ENCODE measurements at regions not wholly inside any gene's neighbourhood (a gene's known extent, or its start where the extent isn't known, plus 50 kb on each side); places are given as distances from the start of the nearest gene placed in this dataset.

DNA sequence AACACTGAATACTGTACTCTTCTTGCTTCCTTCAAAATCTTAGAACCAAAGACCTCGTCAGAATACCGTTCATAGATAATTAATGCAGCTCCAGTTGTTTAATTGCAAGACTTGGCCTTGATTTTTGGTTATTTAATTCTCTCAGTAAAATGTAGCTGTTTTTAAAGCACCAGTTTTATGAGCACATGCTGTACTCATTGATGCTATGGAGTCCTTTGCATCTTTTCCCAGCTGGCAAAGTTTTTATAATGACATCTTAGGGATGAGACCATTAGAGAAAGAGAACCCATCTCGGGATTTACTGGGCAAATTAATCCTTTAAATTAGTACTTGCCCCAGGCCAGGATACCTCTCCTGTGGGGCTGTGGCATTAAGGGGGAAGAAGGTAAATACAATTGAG lies 199.3 kb downstream of the MEMO1 start:
- no peaks in the 10 kb centered on the region for H3K4me1 ChIP-seq (ENCODE audit: insufficient read depth, low read length)
- H3K23me2 ChIP-seq (ENCODE audit: insufficient read length, low read depth, low read length, poor library complexity, severe bottlenecking) = no peaks in the 10 kb centered on the region
- no peak overlapping the region for H3K4ac ChIP-seq (ENCODE audit: low read depth, low read length)
- H3K27ac ChIP-seq (ENCODE audit: insufficient read length, low read depth, low read length) = no peak overlapping the region
- TF ChIP-seq, protein P1, sequence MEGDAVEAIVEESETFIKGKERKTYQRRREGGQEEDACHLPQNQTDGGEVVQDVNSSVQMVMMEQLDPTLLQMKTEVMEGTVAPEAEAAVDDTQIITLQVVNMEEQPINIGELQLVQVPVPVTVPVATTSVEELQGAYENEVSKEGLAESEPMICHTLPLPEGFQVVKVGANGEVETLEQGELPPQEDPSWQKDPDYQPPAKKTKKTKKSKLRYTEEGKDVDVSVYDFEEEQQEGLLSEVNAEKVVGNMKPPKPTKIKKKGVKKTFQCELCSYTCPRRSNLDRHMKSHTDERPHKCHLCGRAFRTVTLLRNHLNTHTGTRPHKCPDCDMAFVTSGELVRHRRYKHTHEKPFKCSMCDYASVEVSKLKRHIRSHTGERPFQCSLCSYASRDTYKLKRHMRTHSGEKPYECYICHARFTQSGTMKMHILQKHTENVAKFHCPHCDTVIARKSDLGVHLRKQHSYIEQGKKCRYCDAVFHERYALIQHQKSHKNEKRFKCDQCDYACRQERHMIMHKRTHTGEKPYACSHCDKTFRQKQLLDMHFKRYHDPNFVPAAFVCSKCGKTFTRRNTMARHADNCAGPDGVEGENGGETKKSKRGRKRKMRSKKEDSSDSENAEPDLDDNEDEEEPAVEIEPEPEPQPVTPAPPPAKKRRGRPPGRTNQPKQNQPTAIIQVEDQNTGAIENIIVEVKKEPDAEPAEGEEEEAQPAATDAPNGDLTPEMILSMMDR (conservative IDR thresholded peaks at IDR 0.05) = no peak
- H3K79me2 ChIP-seq (ENCODE audit: insufficient read depth, low read length) = no peaks in the 10 kb centered on the region
- no peak overlapping the region for H3K23ac ChIP-seq (ENCODE audit: insufficient read length, low read depth, low read length)
- no peaks in the 10 kb centered on the region for H3K9me3 ChIP-seq (ENCODE audit: control insufficient read depth, low read depth, low read length)
- no peak overlapping the region for H2AK5ac ChIP-seq (ENCODE audit: insufficient read length, low read length)
- H2BK120ac ChIP-seq (ENCODE audit: low read depth, low read length, poor library complexity, severe bottlenecking) = no peak overlapping the region
- no peaks in the 10 kb centered on the region for H3K36me3 Mint-ChIP-seq (ENCODE audit: insufficient read depth in 1 of 3, low read depth in 3 of 3)
- H3K27ac Mint-ChIP-seq = no peak overlapping the region
- H3K18ac ChIP-seq (ENCODE audit: insufficient read length, low read depth, low read length) = no peak overlapping the region
- H3K79me1 ChIP-seq (ENCODE audit: insufficient read depth, low read depth, low read length, poor library complexity, severe bottlenecking) = no peaks in the 10 kb centered on the region
- no peak overlapping the region for H3K9ac ChIP-seq (ENCODE audit: extremely low read depth, insufficient read length, low read length)
- H3K56ac ChIP-seq (ENCODE audit: insufficient read length, low read depth, low read length) = no peak overlapping the region
- no peak for DNase-seq
- no peak overlapping the region for H2BK15ac ChIP-seq (ENCODE audit: low read depth, low read length)
- no peaks in the 10 kb centered on the region for H3K27me3 Mint-ChIP-seq (ENCODE audit: low read depth)
- no peaks in the 10 kb centered on the region for H3K27me3 ChIP-seq (ENCODE audit: insufficient read depth, low read length)
- no CpG with 5 or more reads among the region's 3 CpGs for WGBS (ENCODE audit: extremely low coverage, insufficient read length, low lambda C conversion rate)
- no peak overlapping the region for H2BK12ac ChIP-seq (ENCODE audit: insufficient read length, low read depth, low read length)
- no peak overlapping the region for H2BK5ac ChIP-seq (ENCODE audit: insufficient read length, low read length)
- no peaks in the 10 kb centered on the region; a peak in 1 of 5 replicates for H3K9me3 Mint-ChIP-seq
- no peak overlapping the region for H2AFZ ChIP-seq (ENCODE audit: low read length)
- H3T11ph ChIP-seq (ENCODE audit: low read length) = no peak overlapping the region
- H4K91ac ChIP-seq (ENCODE audit: insufficient read length, low read depth, low read length) = no peak overlapping the region
- H4K20me1 ChIP-seq (ENCODE audit: control insufficient read depth, insufficient read depth, insufficient read length) = no peaks in the 10 kb centered on the region
- H2BK20ac ChIP-seq (ENCODE audit: low read depth, low read length, poor library complexity, severe bottlenecking) = no peak overlapping the region
- H4K8ac ChIP-seq (replicated peaks; ENCODE audit: insufficient read length, low read depth, low read length) = no peak overlapping the region
- no peak overlapping the region for H3K4me3 Mint-ChIP-seq
- H3K4me2 ChIP-seq (ENCODE audit: insufficient read depth, insufficient read length, low read length) = no peak overlapping the region
- no peak overlapping the region for H4K5ac ChIP-seq (ENCODE audit: insufficient read length, low read depth, low read length)
- peaks cover 3 to 6% of the 10 kb centered on the region in 2 experiments; a peak in 2 of 4 replicates for H3K4me1 Mint-ChIP-seq
- H3K14ac ChIP-seq (ENCODE audit: insufficient read depth, low read length) = no peak overlapping the region

Data from H9 (cell line).